SK-N-SH (cell line): ENCODE measurements at regions not wholly inside any gene's neighbourhood (a gene's known extent, or its start where the extent isn't known, plus 50 kb on each side); places are given as distances from the start of the nearest gene placed in this dataset.
"Not testable (repeated sequence)": the region's sequence is repeated elsewhere in the genome, so short reads cannot be mapped to it uniquely, and the experiment has no call there.

Source experiments
- CTCF ChIA-PET: fragments of 300-600, 350-600 bp; formaldehyde crosslinking; extraction: SDS; loops from one replicate; lab custom pipeline; 2021; lab: Yijun Ruan, JAX
- POLR2A ChIA-PET: fragments of 350-600 bp; sonication (Branson Sonifier 250); formaldehyde crosslinking; extraction: SDS; loops from one replicate; lab custom pipeline; 2020; ENCODE audit warnings: antibody characterized with exemption, inconsistent platforms; lab: Yijun Ruan, JAX
- DNase-seq: peaks from one replicate; pipeline ENCODE4 v3.0.0; 2012
- H2AFZ ChIP-seq: fragments of 200-600 bp; sonication (generic); 2 replicates; pipeline ENCODE4 v1.8.1; 2016; ENCODE audit warnings: antibody characterized with exemption, mild to moderate bottlenecking, low read depth
- H3F3A ChIP-seq: fragments of 200-600 bp; sonication (generic); replicated peaks from 2 replicates; pipeline ENCODE3; 2016; ENCODE audit warnings: antibody characterized with exemption, mild to moderate bottlenecking; ENCODE audit not compliant: insufficient read depth
- H3K27ac ChIP-seq, 2 experiments: fragments of 200-500 bp in 1 of 2; fragments of 200-600 bp in 1 of 2; sonication (Bioruptor generic) in 1 of 2; sonication (generic), shearing (Covaris generic) in 1 of 2; 2 replicates each; pipeline versions ENCODE4 v1.5.1 to v1.6.1; 2014 to 2016; ENCODE audit warnings: low read depth in 2 of 2, inconsistent platforms in 1 of 2, low read length in 1 of 2, mild to moderate bottlenecking in 1 of 2, mixed read lengths in 1 of 2
- H3K27me3 ChIP-seq: fragments of 200-600 bp; sonication (generic), shearing (Covaris generic); 2 replicates; pipeline ENCODE4 v1.6.1; 2016; ENCODE audit warnings: mixed run types; ENCODE audit not compliant: insufficient read depth
- H3K36me3 ChIP-seq, 2 experiments: fragments of 200-500 bp in 1 of 2; fragments of 200-600 bp in 1 of 2; sonication (Bioruptor generic) in 1 of 2; sonication (generic) in 1 of 2; replicated peaks in 1 of 2; 2 replicates each; pipeline versions ENCODE3 to v1.5.1; 2014 to 2016; ENCODE audit warnings: low read length in 1 of 2, mild to moderate bottlenecking in 1 of 2; ENCODE audit not compliant: insufficient read depth in 2 of 2, control insufficient read depth in 1 of 2
- H3K4me1 ChIP-seq, 2 experiments: fragments of 200-500 bp in 1 of 2; fragments of 200-600 bp in 1 of 2; sonication (Bioruptor generic) in 1 of 2; sonication (generic), shearing (Covaris generic) in 1 of 2; 2 replicates each; pipeline versions ENCODE4 v1.5.1 to v1.6.1; 2014 to 2016; ENCODE audit warnings: low read depth in 1 of 2, low read length in 1 of 2, mixed run types in 1 of 2; ENCODE audit not compliant: insufficient read depth in 2 of 2, control insufficient read depth in 1 of 2
- H3K4me2 ChIP-seq: fragments of 200-600 bp; sonication (generic), shearing (Covaris generic); 2 replicates; pipeline ENCODE4 v1.6.1; 2017; ENCODE audit warnings: mixed run types
- H3K4me3 ChIP-seq, 2 experiments: fragments of 200-500 bp in 1 of 2; fragments of 200-600 bp in 1 of 2; sonication (Bioruptor generic) in 1 of 2; sonication (generic), shearing (Covaris generic) in 1 of 2; 2 replicates each; pipeline versions ENCODE4 v1.5.1 to v1.8.1; 2014 to 2016; ENCODE audit warnings: low read depth in 2 of 2, inconsistent platforms in 1 of 2, low read length in 1 of 2, mild to moderate bottlenecking in 1 of 2, mixed read lengths in 1 of 2, moderate library complexity in 1 of 2
- H3K79me2 ChIP-seq: fragments of 200-600 bp; sonication (generic); 2 replicates; pipeline ENCODE4 v1.8.1; 2017; ENCODE audit warnings: mild to moderate bottlenecking; ENCODE audit not compliant: insufficient read depth
- H3K9ac ChIP-seq: fragments of 200-600 bp; sonication (generic); 2 replicates; pipeline ENCODE4 v1.6.1; 2017; ENCODE audit warnings: mixed run types
- H3K9me2 ChIP-seq: fragments of 200-600 bp; sonication (generic); 2 replicates; pipeline ENCODE4 v1.6.1; 2017; ENCODE audit warnings: mixed run types
- H3K9me3 ChIP-seq: fragments of 200-600 bp; sonication (generic); 2 replicates; pipeline ENCODE4 v1.6.1; 2017; ENCODE audit warnings: mixed run types, mild to moderate bottlenecking, moderate library complexity
- H4K20me1 ChIP-seq: fragments of 200-600 bp; sonication (generic); 2 replicates; pipeline ENCODE4 v1.6.1; 2017; ENCODE audit warnings: mild to moderate bottlenecking, mixed run types; ENCODE audit not compliant: insufficient read depth
- EP300 ChIP-seq, 2 experiments: IDR thresholded peaks; 2 replicates each; pipeline versions ENCODE4 v1.4.0 to v1.6.1; 2012; ENCODE audit warnings: borderline replicate concordance in 1 of 2, low read depth in 1 of 2, low read length in 1 of 2
- FOSL2 ChIP-seq: IDR thresholded peaks from 2 replicates; pipeline ENCODE4 v1.4.0; 2012; ENCODE audit warnings: low read depth, mild to moderate bottlenecking, moderate library complexity, borderline replicate concordance
- JUND ChIP-seq: IDR thresholded peaks from 2 replicates; pipeline ENCODE4 v1.4.0; 2012
- NFIC ChIP-seq: IDR thresholded peaks from 2 replicates; pipeline ENCODE4 v1.4.0; 2012; ENCODE audit warnings: borderline replicate concordance
- PBX3 ChIP-seq: IDR thresholded peaks from 2 replicates; pipeline ENCODE4; 2012
- RXRA ChIP-seq: IDR thresholded peaks from 2 replicates; pipeline ENCODE4 v1.4.0; 2012; ENCODE audit warnings: low read depth, mild to moderate bottlenecking, borderline replicate concordance
- TCF12 ChIP-seq: IDR thresholded peaks from 2 replicates; pipeline ENCODE4 v1.4.0; 2012
- TEAD4 ChIP-seq: IDR thresholded peaks from 2 replicates; pipeline ENCODE4 v1.4.0; 2012; ENCODE audit warnings: mild to moderate bottlenecking, borderline replicate concordance; ENCODE audit not compliant: insufficient read depth
- WGBS: methylation state at CpG from one replicate; pipeline ENCODE4 v1.1.6; 2017; ENCODE audit warnings: low lambda C conversion rate; 5-methylcytosine and 5-hydroxymethylcytosine counted together

- 21% methylated on average over 5 of the region's 5 CpGs for WGBS
- POLR2A ChIA-PET, CTCF ChIA-PET, H3K9ac ChIP-seq, H3K4me1 ChIP-seq, H3K4me3 ChIP-seq: not testable (repeated sequence)
- TF ChIP-seq NFIC, result peak; percentile 23; the same call in 1 of the 2 replicates
- peak; percentile 67; the same call in 1 of the 2 replicates for TF ChIP-seq TEAD4
- peak; percentile 86 for TF ChIP-seq FOSL2
- TF ChIP-seq JUND, result peak; percentile 82
- peak; percentile 65; the same call in 1 of the 2 replicates for TF ChIP-seq PBX3
- peak; percentile 71; the same call in 1 of the 2 replicates for TF ChIP-seq RXRA
- peak; percentile 67 for TF ChIP-seq TCF12
- peak in 1 of 2 experiments; percentile 43; a peak in 1 of 4 replicates for TF ChIP-seq EP300 (IDR thresholded peaks at IDR 0.05; ENCODE audit: borderline replicate concordance in 1 of 2, low read depth in 1 of 2, low read length in 1 of 2)
- TF ChIP-seq, all 33 proteins: peak for 8; not testable (repeated sequence) for 25
- not testable (repeated sequence) for H3K27me3 ChIP-seq, DNase-seq, H3K9me3 ChIP-seq, H4K20me1 ChIP-seq, H3K9me2 ChIP-seq, H3F3A ChIP-seq, H2AFZ ChIP-seq, H3K79me2 ChIP-seq, H3K36me3 ChIP-seq, H3K4me2 ChIP-seq
- peak overlapping the region in 1 of 2 experiments; percentile 47; a peak in 2 of 4 replicates for H3K27ac ChIP-seq
Observed at GRCh38 chr7:73204898-73205297, 103.7 kb downstream of the NSUN5 start.

GRCh38 chr7:73203312-73203711 lies 105.3 kb downstream of the NSUN5 start:
- H2AFZ ChIP-seq, H3K27me3 ChIP-seq, H3K4me2 ChIP-seq, H3K27ac ChIP-seq, H3K4me1 ChIP-seq, H3K79me2 ChIP-seq, H3K9me2 ChIP-seq, POLR2A ChIA-PET, H3K9me3 ChIP-seq, H3F3A ChIP-seq, DNase-seq, H3K4me3 ChIP-seq, H4K20me1 ChIP-seq, H3K9ac ChIP-seq, H3K36me3 ChIP-seq, CTCF ChIA-PET: not testable (repeated sequence)
- WGBS, result 94% methylated on average over 5 of the region's 5 CpGs

GRCh38 chr7:73201264-73201663 lies 107.4 kb downstream of the NSUN5 start:
- H3K4me3 ChIP-seq, H3K27ac ChIP-seq, H3K4me2 ChIP-seq, H3K79me2 ChIP-seq, H3K9me3 ChIP-seq, CTCF ChIA-PET, H3K36me3 ChIP-seq, H4K20me1 ChIP-seq, H3K4me1 ChIP-seq, POLR2A ChIA-PET, DNase-seq, H3F3A ChIP-seq, H3K9ac ChIP-seq, H3K9me2 ChIP-seq, H3K27me3 ChIP-seq, H2AFZ ChIP-seq: not testable (repeated sequence)
- WGBS, result 92% methylated on average over 8 of the region's 9 CpGs

- POLR2A ChIA-PET, CTCF ChIA-PET: not testable (repeated sequence)
- WGBS, result no CpG with 5 or more reads among the region's 9 CpGs
Observed at GRCh38 chr7:73200518-73201099, 108.0 kb downstream of the NSUN5 start.

GRCh38 chr7:73193991-73194390 lies 108.2 kb upstream of the SPDYE9 start:
- H3K4me2 ChIP-seq, H3K4me1 ChIP-seq, H4K20me1 ChIP-seq, H3F3A ChIP-seq, H3K9me2 ChIP-seq, H3K9ac ChIP-seq, H3K4me3 ChIP-seq, DNase-seq, H3K36me3 ChIP-seq, H3K27ac ChIP-seq, H2AFZ ChIP-seq, H3K27me3 ChIP-seq, H3K79me2 ChIP-seq, POLR2A ChIA-PET, CTCF ChIA-PET, H3K9me3 ChIP-seq: not testable (repeated sequence)
- 93% methylated on average over 5 of the region's 10 CpGs for WGBS

More at GRCh38 chr7:73200518-73201099, 108.0 kb downstream of the NSUN5 start:
- not testable (repeated sequence) for H3K9ac ChIP-seq, H2AFZ ChIP-seq, H3F3A ChIP-seq, H3K27me3 ChIP-seq, H3K4me3 ChIP-seq, H3K4me1 ChIP-seq, H3K9me2 ChIP-seq, H3K27ac ChIP-seq, H3K4me2 ChIP-seq, DNase-seq, H3K9me3 ChIP-seq, H4K20me1 ChIP-seq, H3K36me3 ChIP-seq, H3K79me2 ChIP-seq
